Lower leg skin (tissue), 4 donors: ENCODE measurements at regions not wholly inside any gene's neighbourhood (a gene's known extent, or its start where the extent isn't known, plus 50 kb on each side); places are given as distances from the start of the nearest gene placed in this dataset.

Experiments used
- DNase-seq, 2 donors: peaks; one replicate each; pipeline ENCODE4 v3.0.0-alpha.2; 2019; ENCODE audit warnings: low spot score in 2 of 2
- H3K4me3 ChIP-seq: fragments of 200-600 bp; sonication (generic); 2 replicates; pipeline ENCODE4 v1.5.1; 2017; ENCODE audit warnings: mild to moderate bottlenecking, low read depth; ENCODE audit not compliant: poor library complexity, severe bottlenecking
- POLR2A ChIP-seq, 2 donors: fragments of 450-650 bp; IDR thresholded peaks; one replicate each; pipeline ENCODE4 v1.6.1; 2016 to 2017; ENCODE audit warnings: antibody characterized with exemption in 2 of 2, mild to moderate bottlenecking in 1 of 2, moderate library complexity in 1 of 2
- WGBS, 2 donors: methylation state at CpG; one replicate each; pipeline ENCODE4 v1.1.5; 2018; 5-methylcytosine and 5-hydroxymethylcytosine counted together
- intact Hi-C: fragments of 100-400 bp; cut with DNase I; formaldehyde crosslinking; loops from one replicate; pipeline ENCODE4 v1.15.0; 2023; ENCODE audit warnings: low total_unique reads
- TF ChIP-seq, protein P1 (sequence below), 3 donors: fragments of 450-650 bp; IDR thresholded peaks; one replicate each; pipeline ENCODE4 v1.5.1; 2016; ENCODE audit warnings: antibody characterized with exemption in 3 of 3, mild to moderate bottlenecking in 3 of 3, moderate library complexity in 2 of 3

DNA sequence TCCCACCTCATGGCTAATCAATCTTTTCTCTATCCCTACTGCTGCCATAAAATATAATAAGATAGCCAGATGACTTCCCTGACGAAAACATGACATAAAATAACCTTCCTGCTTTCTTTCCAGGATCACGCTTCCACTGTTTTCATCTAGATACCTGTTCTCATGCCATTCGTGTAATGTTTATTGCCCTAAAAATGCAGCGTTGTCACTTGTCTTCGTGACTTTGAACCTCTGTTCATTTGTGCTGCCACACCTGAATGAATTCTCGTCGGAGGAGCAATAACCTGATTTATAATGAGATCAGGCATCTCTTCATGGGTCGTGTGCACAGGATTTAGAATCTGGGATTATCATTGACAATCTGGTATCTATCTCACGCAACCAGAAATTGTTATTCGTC is 1401.9 kb downstream of the CDH11 start:
- no peak overlapping the region for H3K4me3 ChIP-seq
- TF ChIP-seq, protein P1, sequence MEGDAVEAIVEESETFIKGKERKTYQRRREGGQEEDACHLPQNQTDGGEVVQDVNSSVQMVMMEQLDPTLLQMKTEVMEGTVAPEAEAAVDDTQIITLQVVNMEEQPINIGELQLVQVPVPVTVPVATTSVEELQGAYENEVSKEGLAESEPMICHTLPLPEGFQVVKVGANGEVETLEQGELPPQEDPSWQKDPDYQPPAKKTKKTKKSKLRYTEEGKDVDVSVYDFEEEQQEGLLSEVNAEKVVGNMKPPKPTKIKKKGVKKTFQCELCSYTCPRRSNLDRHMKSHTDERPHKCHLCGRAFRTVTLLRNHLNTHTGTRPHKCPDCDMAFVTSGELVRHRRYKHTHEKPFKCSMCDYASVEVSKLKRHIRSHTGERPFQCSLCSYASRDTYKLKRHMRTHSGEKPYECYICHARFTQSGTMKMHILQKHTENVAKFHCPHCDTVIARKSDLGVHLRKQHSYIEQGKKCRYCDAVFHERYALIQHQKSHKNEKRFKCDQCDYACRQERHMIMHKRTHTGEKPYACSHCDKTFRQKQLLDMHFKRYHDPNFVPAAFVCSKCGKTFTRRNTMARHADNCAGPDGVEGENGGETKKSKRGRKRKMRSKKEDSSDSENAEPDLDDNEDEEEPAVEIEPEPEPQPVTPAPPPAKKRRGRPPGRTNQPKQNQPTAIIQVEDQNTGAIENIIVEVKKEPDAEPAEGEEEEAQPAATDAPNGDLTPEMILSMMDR (IDR thresholded peaks at IDR 0.05) = no peak
- TF ChIP-seq POLR2A (IDR thresholded peaks at IDR 0.05) = no peak
- DNase-seq = no peak
- intact Hi-C loops = no loop called here
- WGBS, 2 donors = 86% methylated on average over 10 of the region's 10 CpGs

DNA sequence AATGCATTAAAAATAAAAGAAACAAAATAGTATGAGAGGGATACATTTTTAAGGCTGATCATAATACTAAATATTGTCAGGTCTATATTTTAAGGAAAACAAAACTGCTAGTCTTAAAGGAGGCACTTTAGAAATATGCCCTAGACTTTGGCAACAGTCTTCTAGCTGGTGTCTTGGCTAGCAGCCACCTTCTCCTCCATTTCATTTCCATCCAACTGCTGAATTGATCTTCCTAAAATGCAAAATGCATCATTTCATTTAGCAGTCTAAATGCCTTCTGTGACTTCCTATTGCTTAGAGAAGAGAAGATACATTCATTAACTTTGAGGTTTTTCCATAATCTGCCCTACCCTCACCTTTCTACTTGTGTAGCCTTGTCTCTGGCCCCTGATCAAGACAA is 1404.1 kb downstream of the CDH11 start:
- no peak for DNase-seq
- no peak overlapping the region for H3K4me3 ChIP-seq
- intact Hi-C loops = no loop called here
- TF ChIP-seq, protein P1 (IDR thresholded peaks at IDR 0.05) = no peak
- no peak for TF ChIP-seq POLR2A (IDR thresholded peaks at IDR 0.05)

DNA sequence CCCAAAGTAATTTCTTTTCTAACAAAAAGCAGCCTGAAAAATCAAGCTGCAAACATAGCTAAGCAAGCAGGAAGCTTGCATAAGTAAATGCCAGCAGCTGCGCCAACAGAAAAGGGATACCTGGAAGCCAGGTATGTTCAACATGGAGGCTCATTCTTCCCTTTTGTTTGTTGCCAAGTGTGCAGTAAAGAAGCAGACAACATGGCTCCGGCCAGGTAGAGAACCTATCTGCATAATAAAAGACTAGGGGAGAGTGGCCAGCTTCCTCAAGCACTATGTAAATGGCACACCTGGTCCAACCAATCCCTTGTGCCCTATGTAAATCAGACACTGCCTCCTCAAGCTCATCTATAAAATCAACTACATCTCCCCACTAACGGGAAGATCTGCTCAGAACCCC is 1407.0 kb downstream of the CDH11 start:
- intact Hi-C loops = no loop called here
- no peak for DNase-seq
- 66 to 68% methylated on average over 3 of the region's 3 CpGs for WGBS, 2 donors
- TF ChIP-seq, protein P1 (IDR thresholded peaks at IDR 0.05) = no peak
- TF ChIP-seq POLR2A (IDR thresholded peaks at IDR 0.05) = no peak
- no peak overlapping the region for H3K4me3 ChIP-seq

DNA sequence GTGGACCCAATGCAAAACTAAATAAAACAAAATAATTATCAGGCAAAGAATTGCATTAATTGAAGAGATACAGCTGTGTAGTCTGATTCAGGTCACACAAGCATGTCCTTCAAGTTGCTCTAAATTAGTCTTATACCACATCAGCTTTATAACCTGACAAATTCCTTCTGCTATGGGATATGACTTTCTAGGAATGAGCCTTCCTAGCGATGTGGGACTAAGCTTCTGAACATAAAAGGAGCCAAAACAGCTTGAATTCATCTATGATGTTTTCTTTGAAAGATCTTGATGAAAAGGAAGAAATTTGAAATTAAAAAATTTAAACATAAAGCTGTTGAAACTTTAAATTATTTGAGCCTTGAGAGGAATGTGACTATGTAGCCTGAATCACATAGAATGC is 1409.1 kb downstream of the CDH11 start:
- intact Hi-C loops = no loop called here
- 90 to 93% methylated on average over 1 of the region's 1 CpG for WGBS, 2 donors
- H3K4me3 ChIP-seq = no peak overlapping the region
- TF ChIP-seq, protein P1 (IDR thresholded peaks at IDR 0.05) = no peak
- no peak for TF ChIP-seq POLR2A (IDR thresholded peaks at IDR 0.05)
- DNase-seq = no peak

DNA sequence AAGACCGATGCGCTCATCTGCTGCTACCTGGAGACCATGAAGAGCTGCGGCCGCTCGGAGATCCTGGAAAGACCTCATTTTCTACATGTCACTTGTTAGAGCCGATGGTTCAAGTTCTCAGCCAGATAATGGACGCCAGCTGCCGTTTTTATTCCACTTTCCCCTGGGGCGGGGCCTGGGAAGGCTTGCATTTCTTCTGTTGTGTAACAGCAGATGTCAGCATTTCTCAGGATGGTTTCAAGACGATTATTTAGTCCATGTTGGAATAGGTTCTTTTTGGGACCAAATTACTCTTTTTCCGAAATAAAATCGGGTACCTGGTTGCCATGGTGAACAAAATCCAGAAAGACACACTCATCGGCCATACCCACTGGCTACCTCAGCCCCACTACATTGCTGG is 1418.3 kb downstream of the CDH11 start:
- no peak overlapping the region for H3K4me3 ChIP-seq
- no peak for TF ChIP-seq POLR2A (IDR thresholded peaks at IDR 0.05)
- TF ChIP-seq, protein P1 (IDR thresholded peaks at IDR 0.05) = no peak
- WGBS, 2 donors = 88% methylated on average over 13 of the region's 13 CpGs
- DNase-seq = no peak
- intact Hi-C loops = no loop called here

DNA sequence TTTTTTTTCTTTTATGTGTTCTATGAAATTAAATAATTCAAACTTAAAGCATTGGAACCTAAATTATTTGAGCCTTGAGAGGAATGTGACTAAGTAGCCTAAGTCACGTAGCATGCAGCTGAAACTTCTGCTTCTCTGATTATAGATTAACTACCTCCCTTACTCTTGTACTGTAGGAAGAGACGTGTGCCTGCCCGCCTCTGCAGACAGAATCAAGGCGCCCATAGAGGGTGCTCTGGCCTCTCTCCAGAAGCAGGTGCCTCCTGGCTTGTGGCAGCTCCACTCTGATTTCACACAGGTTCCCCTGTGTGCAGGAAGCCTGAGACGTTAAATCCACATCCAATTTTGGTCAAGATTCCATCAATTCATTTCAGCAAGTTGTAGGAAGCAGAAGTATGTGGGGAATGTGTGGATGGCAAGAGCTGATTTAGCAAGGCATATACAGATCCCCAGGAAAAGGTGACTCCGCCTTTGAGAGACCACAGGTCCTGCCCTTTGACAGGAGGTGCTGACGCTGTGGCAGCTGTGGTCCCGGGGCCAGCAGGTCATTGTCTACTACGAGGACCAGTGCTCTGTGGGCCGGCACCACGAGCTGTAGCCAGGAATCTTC is 1418.8 kb downstream of the CDH11 start:
- 57 to 68% methylated on average over 11 of the region's 11 CpGs for WGBS, 2 donors
- H3K4me3 ChIP-seq = no peak overlapping the region
- DNase-seq = no peak
- intact Hi-C loops = no loop called here
- TF ChIP-seq, protein P1 (IDR thresholded peaks at IDR 0.05) = no peak
- no peak for TF ChIP-seq POLR2A (IDR thresholded peaks at IDR 0.05)
